HG03571 (cell line): ENCODE measurements at regions not wholly inside any gene's neighbourhood (a gene's known extent, or its start where the extent isn't known, plus 50 kb on each side); places are given as distances from the start of the nearest gene placed in this dataset.
"Not testable (repeated sequence)": the region's sequence is repeated elsewhere in the genome, so short reads cannot be mapped to it uniquely, and the experiment has no call there.

Experiments used
- ATAC-seq: cut with Tn5 transposase; IDR thresholded peaks from one replicate; pipeline ENCODE4 v1.9.1; 2021; ENCODE audit not compliant: unreplicated experiment

DNA sequence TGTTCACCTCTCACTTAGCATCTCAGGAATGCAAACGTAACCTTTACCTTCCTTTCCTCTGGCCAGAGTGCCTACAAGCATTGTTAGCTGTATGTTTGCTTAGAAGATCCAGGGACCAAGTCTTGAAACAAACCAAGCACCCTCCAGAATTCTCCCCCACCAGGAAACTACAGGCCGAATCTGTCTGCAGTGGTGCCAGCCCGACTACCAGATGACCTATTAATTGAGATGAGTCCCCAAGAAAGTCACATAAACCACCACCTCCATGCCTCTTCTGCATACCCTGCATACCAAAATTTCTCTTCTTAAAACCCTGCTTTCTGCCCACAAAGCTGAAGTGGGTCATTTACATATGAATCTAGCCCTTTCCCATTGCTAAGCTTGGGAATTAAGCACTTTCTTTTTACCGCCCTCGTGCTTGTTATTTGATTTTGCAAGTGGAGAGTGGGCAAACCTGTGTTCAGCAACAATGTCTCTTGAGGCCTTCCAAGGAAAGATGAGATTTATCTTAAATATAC lies 1239.1 kb downstream of the CDH12 start:
- no peak for ATAC-seq

- ATAC-seq: no peak
Measured at GRCh38 chr5:21603796-21604195, 1249.3 kb downstream of the CDH12 start.

DNA sequence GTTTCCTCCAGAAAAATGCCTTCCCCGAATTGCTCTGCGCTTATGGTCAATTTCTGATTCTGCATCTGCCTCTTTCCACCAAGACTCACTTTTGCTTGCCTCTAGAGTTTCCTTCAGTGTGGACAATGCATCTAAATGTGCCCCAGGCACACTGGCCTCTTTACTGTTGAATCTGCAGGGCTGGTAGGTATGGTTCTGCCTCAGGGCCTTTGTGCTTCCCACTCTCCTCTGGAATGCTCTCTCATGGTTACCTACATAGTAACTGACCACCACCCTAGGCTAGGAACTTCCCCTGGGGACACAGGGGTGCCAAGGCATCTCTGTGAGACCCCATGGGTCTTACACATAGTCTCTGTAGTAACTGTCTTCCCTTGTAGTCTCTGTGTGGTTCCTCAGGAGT lies 1258.6 kb downstream of the CDH12 start:
- ATAC-seq: no peak

- ATAC-seq: no peak
Measured at GRCh38 chr5:21593261-21593660, 1259.9 kb downstream of the CDH12 start.

GRCh38 chr5:21581508-21581907 lies 1271.6 kb downstream of the CDH12 start:
- ATAC-seq: no peak

- no peak for ATAC-seq
Measured at GRCh38 chr5:21574961-21575360, 1278.2 kb downstream of the CDH12 start.

- no peak for ATAC-seq
Measured at GRCh38 chr5:21574438-21574837, 1278.7 kb downstream of the CDH12 start.

DNA sequence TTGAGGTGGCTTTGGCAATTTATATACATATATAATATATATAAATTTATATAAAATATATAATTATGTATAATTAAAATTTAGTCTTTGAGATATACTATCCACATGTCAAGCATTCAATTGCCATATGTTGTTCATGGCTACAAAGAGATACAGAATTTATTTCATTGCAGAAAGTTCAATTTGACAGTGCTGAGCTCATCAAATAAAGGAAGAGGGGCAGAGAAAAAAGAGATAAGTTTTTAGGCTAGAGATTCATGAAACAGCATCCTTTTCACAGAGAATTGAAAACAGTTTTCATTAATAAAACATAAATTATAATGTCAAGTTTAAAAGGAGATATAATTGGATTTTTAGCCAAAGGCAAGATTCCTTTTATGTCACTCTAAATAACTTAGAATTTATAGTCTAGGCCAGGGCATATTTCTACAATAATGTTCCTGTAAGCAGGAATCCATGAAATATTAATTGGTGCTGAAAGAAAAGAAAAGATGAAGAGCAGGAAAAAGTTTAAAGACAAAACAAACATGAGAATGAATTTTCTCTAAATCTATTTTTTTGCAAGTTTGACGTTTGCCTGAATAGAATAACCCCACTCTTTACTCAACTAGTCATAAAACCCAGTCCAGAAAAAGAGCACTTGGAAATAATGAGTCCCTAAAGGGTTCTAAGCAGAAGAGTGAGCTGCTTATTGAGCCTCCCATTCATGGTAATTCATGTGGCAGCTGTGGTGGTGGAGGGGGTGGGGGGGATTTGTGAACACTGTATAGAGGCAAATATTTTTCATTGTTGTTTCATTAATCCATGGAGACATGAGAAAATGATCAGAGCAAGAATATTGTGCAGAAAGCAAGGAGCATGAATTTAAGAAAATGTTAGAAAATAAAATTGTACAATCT lies 1279.5 kb downstream of the CDH12 start:
- ATAC-seq: no peak

DNA sequence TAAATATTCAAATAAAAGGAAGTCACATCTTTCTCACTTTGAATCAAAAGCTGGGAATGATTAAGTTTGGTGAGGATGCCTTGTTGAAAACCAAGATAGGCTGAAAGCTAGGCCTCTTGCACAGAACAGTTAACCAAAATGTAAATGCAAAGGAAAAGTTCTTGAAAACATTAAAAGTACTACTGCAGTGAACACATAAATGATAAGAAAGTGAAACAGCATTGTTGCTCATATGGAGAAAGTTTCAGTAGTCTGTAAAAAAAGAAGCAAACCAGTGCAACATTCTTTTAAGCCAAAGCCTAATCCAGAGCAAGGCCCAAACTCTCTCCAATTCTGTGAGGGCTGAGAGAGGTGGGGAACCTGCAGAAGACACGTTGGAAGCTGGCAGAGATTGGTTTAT lies 1281.9 kb downstream of the CDH12 start:
- not testable (repeated sequence) for ATAC-seq

DNA sequence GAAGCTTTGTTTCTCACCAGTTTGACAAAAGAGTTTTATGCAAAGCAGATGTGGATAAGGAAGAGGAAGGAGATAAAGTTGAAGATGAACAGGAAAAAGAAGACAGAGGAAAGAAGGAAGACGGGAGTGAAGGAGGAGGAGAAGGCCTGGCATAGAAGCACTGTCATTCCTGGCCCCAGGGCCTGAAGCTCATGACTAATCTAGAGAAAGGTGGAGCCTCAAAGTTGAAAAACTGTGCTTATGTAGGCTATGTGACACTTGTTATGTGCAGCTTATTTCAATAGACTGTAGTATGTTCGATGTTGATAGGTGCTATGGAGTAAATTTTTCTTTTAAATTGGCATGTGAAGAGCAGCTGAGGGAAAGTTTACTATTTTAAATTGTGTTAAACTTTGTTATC lies 1294.0 kb downstream of the CDH12 start:
- not testable (repeated sequence) for ATAC-seq

DNA sequence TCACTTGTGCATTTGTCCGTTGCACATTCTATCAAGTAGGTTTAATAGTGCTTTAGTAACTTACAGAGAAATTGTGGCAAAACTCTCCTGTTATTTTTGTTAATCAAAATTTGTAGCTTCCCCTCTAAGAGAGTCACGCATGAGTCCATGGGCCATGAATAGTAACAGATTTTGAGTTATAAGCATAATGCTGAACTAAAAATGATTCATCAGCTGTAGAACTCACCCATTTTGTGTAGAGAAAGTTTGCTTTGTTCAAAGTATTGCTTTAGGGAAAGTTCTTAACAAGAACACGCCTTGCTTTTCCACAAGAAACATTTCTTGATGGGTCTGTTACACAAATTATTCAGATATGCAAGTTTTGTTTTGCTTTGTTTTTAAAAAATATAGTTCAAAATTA lies 1300.9 kb downstream of the CDH12 start:
- not testable (repeated sequence) for ATAC-seq

DNA sequence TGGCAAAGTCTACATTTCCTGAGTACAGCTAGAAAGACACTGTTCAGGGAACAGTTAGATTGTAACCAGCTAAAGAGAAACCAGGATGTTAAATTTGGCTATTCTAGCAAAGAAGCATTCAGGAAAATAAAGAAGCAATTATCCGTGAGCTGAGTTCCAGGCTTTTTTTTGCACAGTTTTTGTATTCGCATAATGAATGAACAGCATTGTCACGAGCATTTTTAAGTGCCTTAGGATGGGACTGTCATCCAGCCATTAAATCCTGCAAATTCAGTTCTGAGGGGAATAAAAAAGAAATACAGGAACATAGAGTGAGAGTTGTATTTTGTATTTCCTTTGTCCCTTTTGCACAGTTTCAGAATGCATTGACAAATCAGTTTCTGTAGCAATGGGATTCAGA lies 1302.2 kb downstream of the CDH12 start:
- not testable (repeated sequence) for ATAC-seq

DNA sequence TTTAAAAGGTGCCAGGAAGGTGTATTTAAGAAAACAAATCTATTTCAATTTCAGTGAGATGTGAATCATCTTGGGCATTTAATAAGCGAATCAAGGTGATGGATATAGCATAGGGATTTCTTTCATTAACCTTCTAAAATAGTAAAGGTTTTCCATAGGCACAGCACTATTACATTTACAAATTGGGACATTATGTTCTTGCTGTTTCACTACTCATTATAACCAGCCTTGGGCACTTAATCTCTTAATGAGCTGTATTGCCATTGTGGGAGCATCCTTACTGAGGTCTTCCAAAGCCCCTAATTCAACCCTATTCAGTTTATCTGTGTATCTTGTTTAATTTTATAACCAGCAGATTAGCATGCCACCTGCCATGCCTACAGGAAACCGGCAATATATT lies 1305.5 kb downstream of the CDH12 start:
- ATAC-seq: not testable (repeated sequence)

GRCh38 chr5:21535114-21535513 lies 1318.0 kb downstream of the CDH12 start:
- ATAC-seq: not testable (repeated sequence)

- ATAC-seq: not testable (repeated sequence)
Measured at GRCh38 chr5:21521157-21521556, 1332.0 kb downstream of the CDH12 start.

DNA sequence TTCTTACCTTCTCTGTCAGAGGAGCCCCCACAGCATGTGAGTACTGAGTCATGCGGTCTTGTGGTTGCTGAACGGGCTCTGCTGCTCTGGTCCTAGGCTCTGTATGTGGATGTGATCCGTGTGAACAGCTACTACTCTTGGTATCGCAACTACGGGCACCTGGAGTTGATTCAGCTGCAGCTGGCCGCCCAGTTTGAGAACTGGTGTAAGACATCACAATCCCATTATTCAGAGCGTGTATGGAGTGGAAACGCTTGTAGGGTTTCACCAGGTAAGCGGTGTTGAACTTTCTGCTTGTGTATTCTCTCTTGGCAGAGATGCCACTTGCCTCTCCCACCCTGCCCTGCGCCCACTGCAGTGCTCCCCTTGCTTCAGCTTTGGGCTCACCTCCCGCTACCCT lies 1356.2 kb downstream of the CDH12 start:
- ATAC-seq: not testable (repeated sequence)

- not testable (repeated sequence) for ATAC-seq
Measured at GRCh38 chr5:21496056-21496455, 1357.1 kb downstream of the CDH12 start.

- ATAC-seq: not testable (repeated sequence)
Measured at GRCh38 chr5:21495235-21495634, 1357.9 kb downstream of the CDH12 start.

GRCh38 chr5:21494033-21494432 lies 1359.1 kb downstream of the CDH12 start:
- ATAC-seq: not testable (repeated sequence)

DNA sequence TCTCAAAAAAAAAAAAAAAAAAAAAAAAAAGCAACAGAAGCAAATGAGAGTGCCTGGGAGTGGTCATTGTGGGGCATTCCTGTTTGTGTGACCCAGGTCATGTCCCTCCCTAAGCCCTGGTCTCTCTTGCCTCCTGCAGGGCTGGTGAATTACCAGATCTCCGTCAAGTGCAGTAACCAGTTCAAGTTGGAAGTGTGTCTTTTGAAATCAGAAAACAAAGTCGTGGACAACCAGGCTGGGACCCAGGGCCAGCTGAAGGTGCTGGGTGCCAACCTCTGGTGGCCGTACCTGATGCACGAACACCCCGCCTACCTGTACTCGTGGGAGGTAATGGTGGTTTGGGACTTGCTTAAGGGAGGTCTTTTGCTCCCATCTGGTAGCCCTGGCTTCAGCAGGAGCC lies 1362.0 kb downstream of the CDH12 start:
- not testable (repeated sequence) for ATAC-seq

- not testable (repeated sequence) for ATAC-seq
Measured at GRCh38 chr5:21488828-21489227, 1364.3 kb downstream of the CDH12 start.

DNA sequence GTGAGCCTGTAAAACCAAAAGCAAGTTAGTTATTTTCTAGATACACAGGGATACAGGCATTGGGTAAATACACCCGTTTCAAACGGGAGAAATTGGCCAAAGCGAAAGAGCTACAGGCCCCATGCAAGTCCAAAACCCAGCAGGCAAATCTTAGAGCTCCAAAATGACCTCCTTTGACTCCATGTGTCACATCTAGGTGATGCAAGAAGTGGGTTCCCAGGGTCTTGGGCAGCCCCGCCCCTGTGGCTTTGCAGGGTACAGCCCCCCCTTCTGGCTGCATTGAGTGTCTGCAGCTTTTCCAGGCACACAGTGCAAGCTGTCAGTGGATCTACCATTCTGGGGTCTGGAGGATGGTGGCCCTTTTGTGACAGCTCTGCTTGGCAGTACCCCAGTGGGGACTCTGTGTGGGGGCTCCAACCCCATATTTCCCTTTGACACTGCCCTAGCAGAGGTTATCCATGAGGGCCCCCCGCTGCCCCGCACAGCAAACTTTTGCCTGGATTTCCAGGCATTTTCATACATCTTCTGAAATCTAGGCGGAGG lies 1367.6 kb downstream of the CDH12 start:
- ATAC-seq: not testable (repeated sequence)
